GM06990 (cell line): ENCODE measurements at regions not wholly inside any gene's neighbourhood (a gene's known extent, or its start where the extent isn't known, plus 50 kb on each side); places are given as distances from the start of the nearest gene placed in this dataset.

Experiments
- DNase-seq: peaks from one replicate; pipeline ENCODE4 v3.0.0-alpha.2; 2011; ENCODE audit not compliant: insufficient read length; ENCODE audit errors: extremely low read depth
- H3K27me3 ChIP-seq: replicated peaks from 2 replicates; pipeline ENCODE4 v1.6.0; 2011; ENCODE audit warnings: low read length; ENCODE audit not compliant: control insufficient read depth, insufficient read depth
- H3K36me3 ChIP-seq: 2 replicates; pipeline ENCODE4 v1.5.1; 2011; ENCODE audit warnings: low read length; ENCODE audit not compliant: control insufficient read depth, insufficient read depth
- H3K4me3 ChIP-seq: replicated peaks from 2 replicates; pipeline ENCODE4 v1.5.1; 2011; ENCODE audit warnings: low read depth, mild to moderate bottlenecking, control low read depth, low read length
- CTCF ChIP-seq: IDR thresholded peaks from 2 replicates; pipeline ENCODE4 v1.5.1; 2011; ENCODE audit warnings: low read length, control low read depth, mild to moderate bottlenecking, inconsistent platforms; ENCODE audit not compliant: insufficient read depth, poor library complexity, severe bottlenecking

- DNase-seq: no peak
- no peaks in the 10 kb centered on the region for H3K27me3 ChIP-seq
These were observed 201.0 kb downstream of the S1PR1 start for GRCh38 chr1:101437800-101438199.

GRCh38 chr1:101438359-101438758, 201.5 kb downstream of the S1PR1 start:
- H3K36me3 ChIP-seq: no peaks in the 10 kb centered on the region
- peak; percentile 68 for TF ChIP-seq CTCF
- peak overlapping the region; percentile 18; the same call in 1 of the 2 replicates for H3K4me3 ChIP-seq
- no peaks in the 10 kb centered on the region for H3K27me3 ChIP-seq
- DNase-seq: no peak

More at GRCh38 chr1:101437800-101438199, 201.0 kb downstream of the S1PR1 start:
- Histone ChIP-seq H3K4me3 (no peak overlapping the region; the same call in 1 of the 2 replicates), H3K36me3 (no peaks in the 10 kb centered on the region)
- TF ChIP-seq CTCF: no peak

- H3K36me3 ChIP-seq: no peaks in the 10 kb centered on the region
- no peak for TF ChIP-seq CTCF
- no peak for DNase-seq
- H3K27me3 ChIP-seq: no peaks in the 10 kb centered on the region
- no peak overlapping the region for H3K4me3 ChIP-seq
These were observed 203.7 kb downstream of the S1PR1 start for GRCh38 chr1:101440485-101440884.

- no peak for TF ChIP-seq CTCF
- no peaks in the 10 kb centered on the region for H3K36me3 ChIP-seq
- no peak overlapping the region for H3K4me3 ChIP-seq
- H3K27me3 ChIP-seq: no peaks in the 10 kb centered on the region
- peak; percentile 41 for DNase-seq
These were observed 207.6 kb downstream of the S1PR1 start for GRCh38 chr1:101444381-101444780.

GRCh38 chr1:101444873-101445618, 208.2 kb downstream of the S1PR1 start:
- no peak for DNase-seq

More at GRCh38 chr1:101444873-101445618, 208.2 kb downstream of the S1PR1 start:
- TF ChIP-seq CTCF: no peak
- no peaks in the 10 kb centered on the region for H3K36me3 ChIP-seq
- no peaks in the 10 kb centered on the region for H3K27me3 ChIP-seq
- H3K4me3 ChIP-seq: no peak overlapping the region
